ENCODE measurements at regions not wholly inside any gene's neighbourhood (a gene's known extent, or its start where the extent isn't known, plus 50 kb on each side); places are given as distances from the start of the nearest gene placed in this dataset.

GRCh38 chr2:14234911-14235310 is 397.6 kb upstream of the LRATD1 start:
- H3K4me2 ChIP-seq (ENCODE audit: low read depth, low read length): no peak overlapping the region
- TF ChIP-seq SRF (IDR thresholded peaks at IDR 0.05; ENCODE audit: low read depth, low read length): no peak
- no peak for TF ChIP-seq KLF6 (CRISPR knock-in tag; IDR thresholded peaks at IDR 0.05)
- TF ChIP-seq ZNF607 (CRISPR knock-in tag; IDR thresholded peaks at IDR 0.05; ENCODE audit: borderline replicate concordance): no peak
- no peak for TF ChIP-seq EEA1 (CRISPR knock-in tag; IDR thresholded peaks at IDR 0.05; ENCODE audit: borderline replicate concordance)
- no peak for TF ChIP-seq ZNF549 (CRISPR knock-in tag; IDR thresholded peaks at IDR 0.05)
- TF ChIP-seq ZBTB49 (CRISPR knock-in tag; IDR thresholded peaks at IDR 0.05; ENCODE audit: borderline replicate concordance): no peak
- TF ChIP-seq IRF2 (CRISPR knock-in tag; IDR thresholded peaks at IDR 0.05): no peak
- no peak for TF ChIP-seq KDM5A (IDR thresholded peaks at IDR 0.05; ENCODE audit: borderline replicate concordance, low read length)
- no peak overlapping the region for H3K9ac ChIP-seq (ENCODE audit: insufficient read depth, low read depth, low read length)
- 1% methylated on average over 5 of the region's 5 CpGs for WGBS (ENCODE audit: low lambda C conversion rate)
- H3K4me3 ChIP-seq (replicated peaks in 1 of 3; ENCODE audit: insufficient read depth in 1 of 3, low read depth in 2 of 3, low read length in 3 of 3): no peak overlapping the region
- no peaks in the 10 kb centered on the region for H3K36me3 ChIP-seq (replicated peaks in 1 of 2; ENCODE audit: control insufficient read depth in 1 of 2, insufficient read depth in 2 of 2, low read length in 2 of 2)
- intact Hi-C loops (cut with micrococcal nuclease; ENCODE audit: unreplicated experiment): no loop called here
- CTCF ChIA-PET (ENCODE audit: low intra/inter-chr PET ratio, low total read pairs): no interaction called here
- no peak overlapping the region for H3K27ac ChIP-seq (ENCODE audit: extremely low read length, insufficient read depth, low read length)
- H3K9me3 ChIP-seq (ENCODE audit: low read length): peaks cover 49% of the 10 kb centered on the region
- H3K79me2 ChIP-seq (ENCODE audit: insufficient read depth, low read length): no peaks in the 10 kb centered on the region
- POLR2A ChIA-PET: no interaction called here
- H4K20me1 ChIP-seq (ENCODE audit: insufficient read depth, low read length): no peaks in the 10 kb centered on the region
- DNase-seq (ENCODE audit: low spot score) (no peak), FAIRE-seq (no peak), ATAC-seq (no peak)
- H2AFZ ChIP-seq (ENCODE audit: low read length): no peak overlapping the region
- in situ Hi-C loops (cut with HindIII; ENCODE audit: extremely low pct_ligation_motif_present, low pct_unique_long_range_greater_than_20kb): no loop called here
- no peaks in the 10 kb centered on the region for H3K4me1 ChIP-seq (ENCODE audit: insufficient read depth, low read length)
- H3K27me3 ChIP-seq (ENCODE audit: control insufficient read depth in 1 of 2, insufficient read depth in 2 of 2, low read length in 2 of 2): no peaks in the 10 kb centered on the region
- BruUV-seq (replicated peaks): no TSS peak

- Histone ChIP-seq H3K9ac (ENCODE audit: insufficient read depth, low read depth, low read length) (no peak overlapping the region), H3K4me1 (ENCODE audit: insufficient read depth, low read length) (no peaks in the 10 kb centered on the region), H3K9me3 (ENCODE audit: low read length) (peaks cover 44% of the 10 kb centered on the region), H3K36me3 (replicated peaks in 1 of 2; ENCODE audit: control insufficient read depth in 1 of 2, insufficient read depth in 2 of 2, low read length in 2 of 2) (no peaks in the 10 kb centered on the region), H3K27me3 (ENCODE audit: control insufficient read depth in 1 of 2, insufficient read depth in 2 of 2, low read length in 2 of 2) (no peaks in the 10 kb centered on the region), H3K27ac (ENCODE audit: extremely low read length, insufficient read depth, low read length) (no peak overlapping the region), H4K20me1 (ENCODE audit: insufficient read depth, low read length) (no peaks in the 10 kb centered on the region), H3K4me3 (replicated peaks in 1 of 3; ENCODE audit: insufficient read depth in 1 of 3, low read depth in 2 of 3, low read length in 3 of 3) (no peak overlapping the region), H2AFZ (ENCODE audit: low read length) (no peak overlapping the region), H3K4me2 (ENCODE audit: low read depth, low read length) (no peak overlapping the region), H3K79me2 (ENCODE audit: insufficient read depth, low read length) (no peaks in the 10 kb centered on the region)
- in situ Hi-C loops (cut with HindIII; ENCODE audit: extremely low pct_ligation_motif_present, low pct_unique_long_range_greater_than_20kb) (no loop called here), intact Hi-C loops (cut with micrococcal nuclease; ENCODE audit: unreplicated experiment) (no loop called here)
- ChIA-PET POLR2A (no interaction called here), CTCF (ENCODE audit: low intra/inter-chr PET ratio, low total read pairs) (no interaction called here)
- ATAC-seq: no peak
- WGBS (ENCODE audit: low lambda C conversion rate): under 1% methylated on average over 3 of the region's 3 CpGs
- no TSS peak for BruUV-seq (replicated peaks)
- no peak for DNase-seq (ENCODE audit: low spot score)
- no peak for FAIRE-seq
- no peak for TF ChIP-seq GRHL1 (CRISPR knock-in tag; conservative IDR thresholded peaks at IDR 0.05)
- no peak for TF ChIP-seq HBP1 (CRISPR knock-in tag; IDR thresholded peaks at IDR 0.05; ENCODE audit: low read depth)
- no peak for TF ChIP-seq ZNF207 (IDR thresholded peaks at IDR 0.05; ENCODE audit: borderline replicate concordance)
- no peak for TF ChIP-seq MBD4 (IDR thresholded peaks at IDR 0.05; ENCODE audit: borderline replicate concordance, low read length)
- TF ChIP-seq MAX (IDR thresholded peaks at IDR 0.05): no peak
- no peak for TF ChIP-seq ZMYM2 (CRISPR knock-in tag; IDR thresholded peaks at IDR 0.05)
- TF ChIP-seq TAF15 (IDR thresholded peaks at IDR 0.05; ENCODE audit: low read depth, low read length, poor library complexity, severe bottlenecking): no peak
Observed at GRCh38 chr2:14235667-14236066, 396.9 kb upstream of the LRATD1 start.

Measured in HepG2 (cell line).